GM18499 (cell line): ENCODE measurements at regions not wholly inside any gene's neighbourhood (a gene's known extent, or its start where the extent isn't known, plus 50 kb on each side); places are given as distances from the start of the nearest gene placed in this dataset.

Source experiments
- ATAC-seq: cut with Tn5 transposase; IDR thresholded peaks from one replicate; pipeline ENCODE4 v1.9.1; 2021; ENCODE audit warnings: moderate number of reproducible peaks; ENCODE audit not compliant: insufficient read depth, unreplicated experiment

DNA sequence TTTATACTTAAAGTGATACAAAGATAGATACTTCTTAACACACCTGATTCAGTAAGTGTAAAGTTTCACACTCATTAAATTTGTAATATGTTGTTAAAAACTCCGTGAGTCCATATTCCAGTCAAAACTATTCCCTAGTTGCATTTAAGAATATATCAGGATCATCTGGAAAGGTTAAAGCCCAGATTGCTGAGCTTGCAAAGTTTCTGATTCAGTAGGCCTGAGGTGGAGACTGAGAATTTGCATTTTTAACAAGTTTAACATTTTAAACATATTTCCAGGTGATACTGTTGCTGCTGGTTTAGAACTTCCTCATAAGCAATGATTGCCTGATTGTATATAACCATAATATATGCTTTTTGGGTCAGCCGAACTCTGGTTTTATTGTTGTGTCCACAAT, 1998.6 kb upstream of the PCDH20 start:
- ATAC-seq = no peak

DNA sequence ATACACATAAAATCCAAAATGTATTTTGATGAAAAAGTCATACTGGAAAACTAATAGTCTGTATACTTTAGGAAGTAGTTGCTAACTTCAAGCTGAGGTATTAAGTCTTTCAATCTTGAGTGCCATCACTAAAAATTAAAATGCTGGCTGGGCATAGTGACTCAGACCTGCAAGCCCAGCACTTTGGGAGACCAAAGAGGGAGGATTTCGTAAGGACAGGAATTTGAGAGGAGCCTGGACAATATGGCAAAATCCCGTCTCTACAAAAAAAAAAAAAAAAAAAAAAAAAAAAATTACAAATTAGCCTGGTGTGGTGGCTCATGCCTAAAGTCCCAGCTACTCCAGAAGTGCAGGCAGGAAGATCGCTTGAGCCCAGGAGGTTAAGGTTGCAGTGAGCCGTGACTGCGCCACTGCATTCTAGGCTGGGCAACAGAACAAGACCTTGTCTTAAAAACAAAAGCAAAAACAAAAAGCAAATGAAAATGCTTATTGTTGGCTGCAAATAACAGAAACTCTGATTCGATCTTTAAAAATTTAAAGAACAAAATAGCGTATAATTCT, 1994.2 kb upstream of the PCDH20 start:
- no peak for ATAC-seq

DNA sequence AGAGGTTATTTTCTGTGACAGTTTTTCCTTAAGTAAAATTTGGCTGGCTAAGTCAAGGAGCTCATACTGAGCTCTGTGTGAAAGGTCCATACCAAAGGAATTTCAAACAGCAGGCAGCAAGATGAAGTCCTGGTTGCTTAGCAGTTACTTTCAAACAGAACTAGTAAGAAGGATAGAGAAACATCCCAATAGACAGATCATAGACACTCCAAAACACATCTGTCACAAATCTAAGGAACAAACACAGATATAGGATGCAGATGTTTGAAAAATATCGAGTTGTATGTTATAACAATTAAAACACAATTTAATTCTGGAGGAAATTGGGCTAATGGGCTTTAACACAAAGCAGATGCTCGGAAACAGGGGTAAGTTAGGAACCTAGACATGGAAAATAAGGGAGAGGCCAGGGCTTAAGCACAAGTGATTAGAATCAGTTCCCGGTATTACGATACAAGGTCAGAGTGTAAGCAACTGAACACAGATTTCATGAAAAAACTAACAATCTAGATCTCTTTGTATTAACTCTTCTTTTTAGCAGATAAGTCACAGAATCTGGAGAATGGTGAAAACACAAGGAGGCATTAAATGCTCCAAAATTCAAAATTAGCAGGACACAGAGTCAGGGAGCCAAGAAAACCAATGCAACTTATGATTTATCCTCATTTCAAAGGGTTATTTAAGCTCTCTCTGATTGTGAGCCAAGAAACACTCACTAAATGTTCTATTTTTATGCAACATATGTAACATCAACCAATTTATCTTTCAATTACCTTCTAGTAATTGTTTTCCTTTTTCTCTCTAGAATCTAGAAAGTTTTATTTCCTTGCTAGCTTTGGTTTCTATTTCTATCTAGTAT, 1992.9 kb upstream of the PCDH20 start:
- ATAC-seq = no peak

DNA sequence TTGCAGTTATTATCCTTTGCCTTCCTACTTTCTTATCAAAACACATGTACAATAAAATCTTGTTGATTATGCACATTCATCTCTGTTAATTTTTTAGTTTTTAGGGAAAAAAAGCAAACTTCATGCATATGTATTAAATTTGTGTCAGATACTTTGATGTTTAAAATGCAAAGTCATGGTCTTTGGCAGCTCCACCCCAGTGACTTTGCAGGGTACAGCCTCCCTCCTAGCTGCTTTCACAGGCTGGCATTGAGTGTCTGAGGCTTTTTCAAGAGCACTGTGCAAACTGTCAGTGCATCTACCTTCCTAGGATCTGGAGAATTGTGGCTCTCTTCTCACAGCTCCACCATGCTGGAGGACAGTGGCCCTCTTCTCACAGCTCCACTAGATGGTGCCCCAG, 1988.1 kb upstream of the PCDH20 start:
- ATAC-seq = no peak

DNA sequence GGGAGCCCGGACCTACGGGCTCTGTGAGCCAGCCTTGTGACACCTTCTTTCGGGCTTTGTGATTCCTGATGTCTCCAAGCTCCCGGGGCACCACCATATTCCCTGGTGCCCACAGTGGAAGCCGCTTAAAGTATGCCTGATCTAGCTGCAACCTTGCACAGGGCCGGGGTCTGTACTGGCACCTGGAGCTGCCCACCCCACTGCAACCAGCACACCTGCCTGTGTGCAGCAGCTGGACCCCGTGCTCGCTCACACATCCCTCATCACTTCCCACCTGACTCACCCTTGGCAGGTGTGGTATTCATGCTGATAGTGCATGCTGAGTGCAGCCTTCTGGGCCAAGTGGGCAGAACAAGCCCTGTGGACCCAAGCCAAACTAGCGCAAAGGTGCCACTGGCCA, 1981.1 kb upstream of the PCDH20 start:
- ATAC-seq = no peak

DNA sequence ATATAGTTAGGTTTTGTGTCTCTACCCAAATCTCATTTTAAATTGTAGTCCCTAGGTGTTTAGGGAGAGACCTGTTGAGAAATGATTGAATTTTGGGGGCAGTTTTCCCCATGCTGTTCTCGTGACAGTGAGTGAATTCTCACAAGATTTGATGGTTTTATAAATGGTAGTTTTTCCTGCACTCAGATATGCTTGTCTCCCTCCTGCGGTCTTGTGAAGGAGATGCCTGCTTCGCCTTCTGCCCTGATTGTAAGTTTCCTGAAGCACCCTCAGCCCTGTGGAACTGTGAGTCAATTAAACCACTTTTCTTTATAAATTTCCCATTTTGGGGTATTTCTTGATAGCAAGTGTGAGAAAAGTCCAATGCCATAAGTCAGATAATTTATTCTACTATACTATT, 1977.5 kb upstream of the PCDH20 start:
- no peak for ATAC-seq

DNA sequence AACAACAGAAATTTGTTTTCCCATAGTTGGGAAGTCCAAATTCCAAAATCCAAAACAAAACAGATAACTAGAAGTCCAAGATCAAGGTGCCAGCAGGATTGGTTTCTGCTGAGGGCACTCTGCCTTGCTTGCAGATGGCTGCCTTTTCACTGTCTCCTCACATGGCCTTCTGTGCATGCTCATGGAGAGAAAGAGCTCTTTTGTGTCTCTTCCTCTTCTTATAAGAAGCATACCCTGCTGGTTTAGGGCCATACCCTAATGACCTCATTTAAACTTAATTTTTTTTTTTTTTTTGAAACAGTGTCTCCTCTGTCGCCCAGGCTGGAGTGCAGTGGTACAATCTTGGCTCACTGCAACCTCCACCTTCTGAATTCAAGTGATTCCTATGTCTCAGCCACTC, 1974.1 kb upstream of the PCDH20 start:
- no peak for ATAC-seq

DNA sequence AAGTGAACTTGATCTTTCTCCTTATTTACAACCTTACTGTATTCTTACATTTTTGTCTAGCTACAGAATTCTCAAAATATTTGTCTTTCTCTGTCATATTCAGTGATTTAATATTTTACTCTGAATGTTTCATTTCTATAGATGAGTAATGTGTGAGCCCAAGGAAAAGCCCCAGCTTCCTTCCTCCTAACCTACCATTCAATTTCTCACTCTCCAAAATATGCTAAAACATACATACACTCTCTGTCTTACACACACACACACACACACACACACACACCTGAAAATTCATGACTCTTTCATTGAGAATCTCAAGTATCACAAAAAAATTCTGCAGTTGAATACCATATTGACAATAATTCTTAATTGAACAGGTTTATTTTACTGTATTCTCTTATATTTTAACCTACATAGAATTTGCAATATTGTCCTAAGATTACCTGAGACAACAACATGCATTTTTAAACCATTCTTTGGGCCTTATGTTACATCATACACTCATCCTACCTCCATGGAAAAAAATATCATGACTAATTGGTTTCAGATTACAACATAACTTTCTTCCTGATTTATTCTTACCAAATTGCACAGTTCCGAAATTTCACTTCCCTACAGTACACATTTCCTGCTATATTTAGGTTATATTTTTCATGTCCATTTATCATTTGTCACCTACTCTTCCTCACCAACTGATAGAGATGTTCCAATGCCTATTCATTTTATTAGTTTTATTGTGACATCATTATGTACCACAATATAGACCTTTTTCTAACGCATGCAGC, 1965.6 kb upstream of the PCDH20 start:
- ATAC-seq = no peak

DNA sequence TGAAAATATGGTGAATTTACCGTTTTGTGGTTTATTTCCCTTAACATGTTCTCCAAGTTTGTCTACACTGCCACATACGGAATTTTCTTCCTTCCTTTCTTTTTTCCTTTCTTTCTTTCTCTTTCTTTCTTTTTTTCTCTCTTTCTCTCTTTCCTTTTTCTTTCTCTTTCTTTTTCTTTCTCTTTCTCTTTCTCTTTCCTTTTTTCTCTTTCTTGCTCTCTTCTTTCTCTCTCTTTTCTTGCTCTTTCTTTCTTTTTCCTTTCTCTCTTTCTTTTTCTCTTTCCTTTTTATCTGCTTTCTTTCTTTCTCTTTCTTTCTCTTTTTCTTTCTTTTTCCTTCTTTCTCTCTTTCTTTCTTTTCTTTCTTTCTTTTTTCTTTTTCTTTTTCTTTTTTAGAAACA, 1962.3 kb upstream of the PCDH20 start:
- no peak for ATAC-seq

DNA sequence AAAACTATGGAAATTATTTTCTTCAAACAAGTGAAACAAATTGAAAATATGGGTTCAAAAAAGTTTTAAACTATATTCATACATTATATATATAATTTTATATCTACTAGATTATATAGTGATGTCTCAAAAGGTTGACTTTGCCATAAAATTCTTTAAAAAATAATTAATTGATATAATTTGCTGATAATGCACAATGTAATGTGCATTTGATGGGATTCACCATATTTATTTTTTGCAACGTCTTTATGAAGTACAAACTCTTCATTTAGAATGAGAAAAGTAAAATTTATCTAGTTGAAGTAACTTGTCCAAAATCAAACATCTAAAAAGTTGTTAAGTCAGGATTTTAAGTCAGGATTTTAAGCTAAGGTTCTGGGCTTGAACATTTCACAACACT, 1954.5 kb upstream of the PCDH20 start:
- ATAC-seq = no peak

DNA sequence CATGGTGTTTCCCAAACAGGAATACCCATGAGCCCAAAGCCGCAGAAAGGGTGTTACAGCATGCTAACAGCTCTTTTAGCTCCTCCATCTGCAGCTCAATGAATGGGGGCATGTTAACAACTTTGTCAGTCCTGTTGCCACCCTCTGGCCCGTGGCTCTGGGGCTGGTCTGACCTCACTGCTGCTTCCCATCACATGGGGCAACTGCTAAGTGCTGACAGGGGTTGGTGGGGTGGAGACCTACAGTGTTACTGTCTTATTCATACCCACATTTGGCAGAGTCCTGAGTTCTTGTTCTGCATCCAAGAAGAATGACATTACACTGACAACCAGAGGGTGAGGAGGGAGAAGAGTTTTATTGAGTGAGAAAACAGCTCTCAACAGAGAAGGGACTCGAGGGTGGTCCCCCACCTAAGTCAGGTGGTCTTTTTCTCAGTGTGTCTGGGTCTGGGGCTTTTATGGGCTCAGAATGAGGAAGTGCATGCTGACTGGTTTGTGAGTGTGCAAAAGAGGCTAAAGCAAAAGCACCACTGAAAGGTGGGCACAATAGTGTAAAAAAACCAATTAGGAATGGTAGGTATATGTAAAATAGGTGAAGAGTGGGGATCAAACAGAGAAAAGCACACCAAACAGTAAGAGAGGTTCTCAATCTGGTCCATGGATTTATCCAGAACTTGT, 1952.0 kb upstream of the PCDH20 start:
- ATAC-seq = no peak

DNA sequence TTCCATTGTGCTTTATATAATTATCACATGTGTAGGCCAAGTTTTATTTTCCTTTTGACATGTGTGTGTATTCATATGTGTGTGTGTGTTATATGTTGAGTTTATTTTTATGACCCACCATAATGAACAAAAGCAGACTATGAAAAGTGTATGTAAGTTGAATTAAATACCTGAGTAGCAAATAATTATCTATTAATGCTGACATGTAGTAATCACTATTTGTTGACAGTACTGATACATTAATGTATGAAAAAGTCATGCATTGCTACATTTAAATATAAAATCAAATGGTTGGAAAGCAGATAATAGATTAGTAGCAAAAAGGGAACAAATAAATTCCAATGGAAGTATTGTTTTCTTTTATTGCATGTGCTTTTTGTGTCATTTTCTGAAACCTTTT, 1948.5 kb upstream of the PCDH20 start:
- no peak for ATAC-seq

DNA sequence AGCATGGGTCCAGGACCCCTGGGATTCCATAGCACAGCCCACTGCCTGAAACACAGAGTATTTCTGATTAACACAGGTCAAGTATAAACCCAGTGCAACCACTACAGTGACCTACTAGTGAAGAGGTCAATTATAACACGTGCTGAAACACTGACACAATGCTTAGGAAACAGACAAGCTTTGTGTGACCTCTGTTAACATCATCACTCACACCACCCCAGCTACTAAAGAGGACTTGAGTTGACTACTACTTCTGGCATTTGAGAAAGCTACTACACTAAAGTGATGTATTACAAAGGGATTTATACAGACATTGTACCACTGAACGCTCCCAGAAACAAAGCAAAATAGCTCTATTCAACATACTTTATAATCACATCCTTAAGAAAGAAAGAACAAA, 1935.9 kb upstream of the PCDH20 start:
- no peak for ATAC-seq

DNA sequence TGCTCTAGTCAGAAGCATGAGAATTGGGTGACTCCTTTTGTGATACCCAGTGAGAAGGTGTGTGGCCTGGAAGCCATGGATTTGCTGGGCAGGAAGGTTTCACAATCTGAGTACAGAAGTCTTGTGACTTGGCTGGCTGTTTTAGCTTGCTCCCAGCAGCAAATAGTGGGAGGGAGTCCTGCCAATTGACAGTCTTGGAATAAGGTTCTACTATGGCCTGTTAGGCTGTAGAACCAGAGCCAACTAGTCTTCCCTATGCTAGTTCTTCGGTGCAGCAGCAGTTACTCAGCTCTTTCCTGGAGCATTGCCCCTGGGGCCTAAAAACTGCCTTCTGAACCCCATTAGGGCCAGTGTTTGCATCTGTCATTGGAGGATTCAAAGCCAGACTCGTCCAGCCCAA, 1935.4 kb upstream of the PCDH20 start:
- ATAC-seq = no peak

DNA sequence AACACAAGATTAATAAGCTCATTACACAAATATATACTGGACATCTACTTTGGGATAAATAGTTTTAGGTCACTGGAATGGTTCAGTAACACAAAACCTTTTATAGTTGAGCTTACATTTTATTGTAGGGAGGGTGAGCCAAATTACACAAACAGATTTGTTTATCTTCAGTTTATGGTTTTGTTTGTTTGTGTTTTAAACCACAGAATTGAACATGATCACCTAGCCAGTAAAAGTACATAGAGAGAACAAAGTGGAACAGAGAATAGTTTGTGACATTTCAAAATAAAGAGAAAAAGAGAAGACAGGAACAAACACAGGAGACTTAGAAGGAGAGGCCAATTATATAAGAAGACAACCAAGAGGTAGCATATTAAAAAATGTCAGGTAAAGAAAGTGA, 1930.2 kb upstream of the PCDH20 start:
- ATAC-seq = no peak

DNA sequence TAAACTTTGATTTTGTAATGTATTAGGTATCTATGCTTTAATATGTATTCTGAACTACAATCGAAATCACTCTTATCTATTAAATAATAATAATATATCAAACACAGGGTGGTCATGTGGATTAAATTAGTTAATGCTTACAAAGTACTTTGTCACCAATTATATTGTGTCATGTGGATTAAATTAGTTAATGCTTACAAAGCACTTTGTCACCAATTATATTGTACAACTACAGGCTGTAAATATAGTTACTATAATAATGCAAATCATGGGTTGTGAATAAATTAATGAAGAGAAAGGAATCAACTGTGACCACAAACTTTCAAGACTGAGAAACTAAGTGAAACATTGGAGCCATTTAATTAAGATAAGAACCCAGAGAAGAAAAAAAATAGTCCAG, 1929.1 kb upstream of the PCDH20 start:
- ATAC-seq = no peak

DNA sequence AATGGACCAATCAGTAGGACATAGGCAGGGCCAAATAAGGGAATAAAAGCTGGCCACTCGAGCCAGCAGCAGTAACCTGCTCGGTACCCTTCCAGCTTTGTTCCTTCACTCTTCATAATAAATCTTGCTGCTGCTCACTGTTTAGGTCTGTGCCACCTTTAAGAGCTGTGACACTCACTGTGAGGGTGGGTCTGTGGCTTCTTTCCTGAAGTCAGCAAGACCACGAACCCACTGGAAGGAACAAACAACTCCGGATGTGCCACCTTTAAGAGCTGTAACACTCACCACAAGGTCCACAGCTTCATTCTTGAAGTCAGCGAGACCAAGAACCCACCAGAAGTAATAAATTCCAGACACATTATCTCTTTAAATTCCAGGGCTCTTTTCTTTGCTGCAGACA, 1922.3 kb upstream of the PCDH20 start:
- no peak for ATAC-seq

DNA sequence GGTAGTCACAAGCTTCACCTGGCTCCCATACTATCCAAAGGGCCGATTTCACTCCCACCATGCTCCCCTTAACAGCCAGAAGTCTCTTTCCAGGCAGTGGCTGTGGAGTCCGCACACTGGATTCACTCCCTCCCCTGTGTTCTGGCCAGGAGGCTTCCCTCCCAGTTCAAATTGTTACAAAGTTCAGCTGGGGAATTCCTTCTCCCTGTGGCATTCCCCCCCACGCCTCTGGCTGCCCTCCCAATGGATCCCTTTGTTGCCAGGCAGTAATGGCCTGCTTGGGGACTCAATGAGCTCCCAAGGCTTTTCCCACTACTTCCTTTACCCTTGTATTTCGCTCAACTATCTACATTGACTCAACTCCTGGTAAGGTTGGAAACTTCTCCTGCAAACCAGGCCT, 1921.4 kb upstream of the PCDH20 start:
- no peak for ATAC-seq

DNA sequence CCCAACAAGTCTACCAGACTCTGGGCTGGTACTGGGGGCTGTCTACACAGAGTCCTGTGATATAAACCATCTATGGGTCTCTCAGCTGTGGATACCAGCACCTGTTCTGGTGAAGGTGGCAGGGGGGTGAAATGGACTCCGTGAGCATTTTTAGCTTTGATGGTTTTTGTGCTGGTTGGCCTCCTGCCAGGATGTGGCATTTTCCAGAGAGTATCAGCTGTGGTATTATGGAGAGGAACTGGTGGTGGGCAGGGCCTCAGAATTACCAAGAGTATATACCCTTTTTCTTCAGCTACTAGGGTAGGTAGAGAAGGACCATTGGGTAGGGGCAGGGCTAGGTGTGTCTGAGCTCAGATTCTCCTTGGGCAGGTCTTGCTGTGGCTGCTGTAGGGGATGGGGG, 1920.9 kb upstream of the PCDH20 start:
- no peak for ATAC-seq

DNA sequence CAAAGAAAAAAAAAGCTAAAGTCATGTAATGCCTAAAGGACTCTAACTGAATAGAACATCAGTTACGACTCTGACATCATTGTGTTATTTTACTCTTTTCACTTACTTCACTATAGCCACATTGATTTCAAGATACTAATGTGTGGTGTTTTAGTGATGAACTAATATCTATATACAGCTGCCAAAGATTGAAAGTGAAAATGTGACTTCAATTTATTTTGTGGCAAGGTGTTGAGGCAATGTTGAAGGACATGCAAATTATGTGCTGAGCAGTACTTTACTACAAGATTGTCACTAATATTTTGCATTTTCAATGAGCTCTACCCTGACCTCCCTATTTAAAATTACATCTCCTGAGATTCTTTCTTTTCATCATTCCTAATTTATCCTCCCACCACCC, 1911.9 kb upstream of the PCDH20 start:
- ATAC-seq = no peak

DNA sequence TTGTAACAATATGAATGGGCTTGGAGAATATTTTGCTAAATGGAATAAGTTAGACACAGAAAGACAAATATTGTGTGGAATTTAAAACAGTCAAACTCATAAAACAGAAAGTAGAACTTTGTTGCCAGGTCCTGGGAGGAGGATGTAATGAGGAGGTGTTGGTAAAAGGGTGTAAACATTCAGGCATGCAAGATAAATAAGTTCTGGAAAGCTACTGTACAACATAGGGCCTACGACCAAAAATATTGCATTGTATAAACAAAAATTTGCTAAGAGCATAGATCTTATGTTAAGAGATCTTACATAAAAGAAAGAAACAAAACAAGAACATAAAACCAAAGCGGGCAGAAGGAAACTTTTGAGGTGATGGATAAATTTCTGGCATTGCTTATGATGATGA, 1907.8 kb upstream of the PCDH20 start:
- ATAC-seq = no peak
